ENCODE measurements at regions not wholly inside any gene's neighbourhood (a gene's known extent, or its start where the extent isn't known, plus 50 kb on each side); places are given as distances from the start of the nearest gene placed in this dataset.

GRCh38 chr4:132893787-132894186 is 255.3 kb upstream of the PCDH10 start:
- no peaks in the 10 kb centered on the region for H3K27me3 ChIP-seq (ENCODE audit: insufficient read depth, low read length)
- no peaks in the 10 kb centered on the region for H3F3A ChIP-seq (ENCODE audit: insufficient read depth, low read length)
- no peak overlapping the region for H3K27ac ChIP-seq (ENCODE audit: low read depth, low read length, poor library complexity, severe bottlenecking)
- H3K4me3 ChIP-seq (ENCODE audit: low read depth, low read length, poor library complexity, severe bottlenecking) = no peak overlapping the region
- H3K4me1 ChIP-seq (ENCODE audit: insufficient read depth, low read length, severe bottlenecking) = no peaks in the 10 kb centered on the region
- H3K9ac ChIP-seq (ENCODE audit: low read length) = no peak overlapping the region
- no peak overlapping the region for H3K4me2 ChIP-seq (ENCODE audit: low read length)
- TF ChIP-seq CTCF (IDR thresholded peaks at IDR 0.05; ENCODE audit: low read length) (no peak), EZH2 (IDR thresholded peaks at IDR 0.05; ENCODE audit: borderline replicate concordance, low read length) (no peak)
- no peaks in the 10 kb centered on the region for H4K20me1 ChIP-seq (ENCODE audit: insufficient read depth, low read length)
- H3K36me3 ChIP-seq (ENCODE audit: insufficient read depth, low read length) = no peaks in the 10 kb centered on the region
- H3K9me2 ChIP-seq (ENCODE audit: low read depth, low read length) = no peaks in the 10 kb centered on the region
- H3K9me3 ChIP-seq (ENCODE audit: low read length) = 0 out of 2 replicates have a peak, but pooled peaks cover 4% of the 10 kb centered on the region
- no peaks in the 10 kb centered on the region for H3K79me2 ChIP-seq (ENCODE audit: insufficient read depth, low read length)
- 0 out of 2 replicates have a peak overlapping the region, but pooled peaks have one; percentile 85 for H2AFZ ChIP-seq (ENCODE audit: low read length)

GRCh38 chr4:132901224-132901623 is 247.9 kb upstream of the PCDH10 start:
- TF ChIP-seq EZH2 (IDR thresholded peaks at IDR 0.05; ENCODE audit: borderline replicate concordance, low read length) (no peak), CTCF (IDR thresholded peaks at IDR 0.05; ENCODE audit: low read length) (no peak)
- no peaks in the 10 kb centered on the region for H4K20me1 ChIP-seq (ENCODE audit: insufficient read depth, low read length)
- no peaks in the 10 kb centered on the region for H3K27me3 ChIP-seq (ENCODE audit: insufficient read depth, low read length)

GRCh38 chr4:132910229-132910748 is 238.8 kb upstream of the PCDH10 start:
- Histone ChIP-seq H3K27me3 (ENCODE audit: insufficient read depth, low read length) (no peaks in the 10 kb centered on the region), H2AFZ (ENCODE audit: low read length) (peak overlapping the region; percentile 58; the same call in 1 of the 2 replicates), H3F3A (ENCODE audit: insufficient read depth, low read length) (no peaks in the 10 kb centered on the region), H3K4me2 (ENCODE audit: low read length) (no peak overlapping the region), H3K4me3 (ENCODE audit: low read depth, low read length, poor library complexity, severe bottlenecking) (no peak overlapping the region), H3K79me2 (ENCODE audit: insufficient read depth, low read length) (no peaks in the 10 kb centered on the region), H3K9me3 (ENCODE audit: low read length) (no peaks in the 10 kb centered on the region), H3K36me3 (ENCODE audit: insufficient read depth, low read length) (no peaks in the 10 kb centered on the region), H4K20me1 (ENCODE audit: insufficient read depth, low read length) (no peaks in the 10 kb centered on the region), H3K4me1 (ENCODE audit: insufficient read depth, low read length, severe bottlenecking) (no peaks in the 10 kb centered on the region), H3K27ac (ENCODE audit: low read depth, low read length, poor library complexity, severe bottlenecking) (no peak overlapping the region), H3K9ac (ENCODE audit: low read length) (no peak overlapping the region), H3K9me2 (ENCODE audit: low read depth, low read length) (no peaks in the 10 kb centered on the region)
- TF ChIP-seq EZH2 (IDR thresholded peaks at IDR 0.05; ENCODE audit: borderline replicate concordance, low read length) (no peak), CTCF (IDR thresholded peaks at IDR 0.05; ENCODE audit: low read length) (no peak)

More at GRCh38 chr4:132901224-132901623, 247.9 kb upstream of the PCDH10 start:
- H2AFZ ChIP-seq (ENCODE audit: low read length) = no peak overlapping the region
- H3K9me2 ChIP-seq (ENCODE audit: low read depth, low read length) = no peaks in the 10 kb centered on the region
- no peaks in the 10 kb centered on the region for H3K4me1 ChIP-seq (ENCODE audit: insufficient read depth, low read length, severe bottlenecking)
- no peaks in the 10 kb centered on the region for H3K79me2 ChIP-seq (ENCODE audit: insufficient read depth, low read length)
- H3K4me3 ChIP-seq (ENCODE audit: low read depth, low read length, poor library complexity, severe bottlenecking) = no peak overlapping the region
- no peaks in the 10 kb centered on the region for H3K9me3 ChIP-seq (ENCODE audit: low read length)
- H3F3A ChIP-seq (ENCODE audit: insufficient read depth, low read length) = no peaks in the 10 kb centered on the region
- no peaks in the 10 kb centered on the region for H3K36me3 ChIP-seq (ENCODE audit: insufficient read depth, low read length)
- no peak overlapping the region for H3K4me2 ChIP-seq (ENCODE audit: low read length)
- no peak overlapping the region for H3K9ac ChIP-seq (ENCODE audit: low read length)
- no peak overlapping the region for H3K27ac ChIP-seq (ENCODE audit: low read depth, low read length, poor library complexity, severe bottlenecking)
